ENCODE measurements at regions not wholly inside any gene's neighbourhood (a gene's known extent, or its start where the extent isn't known, plus 50 kb on each side); places are given as distances from the start of the nearest gene placed in this dataset.

GRCh38 chr4:75118739-75119138 lies 185.8 kb downstream of the PARM1 start:
- TF ChIP-seq POLR2AphosphoS5 (IDR thresholded peaks at IDR 0.05): no peak
- no peak for TF ChIP-seq CTCF (IDR thresholded peaks at IDR 0.05)
- TF ChIP-seq POLR2A (IDR thresholded peaks at IDR 0.05): no peak
- no peak for TF ChIP-seq EP300 (IDR thresholded peaks at IDR 0.05)

Measured in stomach (tissue), 4 donors.